Neural cell (in vitro differentiated cells): ENCODE measurements at regions not wholly inside any gene's neighbourhood (a gene's known extent, or its start where the extent isn't known, plus 50 kb on each side); places are given as distances from the start of the nearest gene placed in this dataset.

Experiments used
- H2AFZ ChIP-seq: fragments of 200-600, 300-800 bp; sonication (generic), shearing (Covaris generic); 2 replicates; pipeline ENCODE4 v1.6.0; 2014; ENCODE audit warnings: low read depth, mild to moderate bottlenecking, antibody characterized with exemption, low read length, moderate library complexity
- H3F3A ChIP-seq: fragments of 200-600 bp; shearing (Covaris generic); 2 replicates; pipeline ENCODE4 v1.6.1; 2016; ENCODE audit warnings: mild to moderate bottlenecking, moderate library complexity, mixed read lengths, antibody characterized with exemption, low read length; ENCODE audit not compliant: insufficient read depth, poor library complexity, severe bottlenecking
- H3K27ac ChIP-seq: fragments of 200-600, 300-800 bp; sonication (generic), shearing (Covaris generic); 2 replicates; pipeline ENCODE4 v1.5.1; 2014; ENCODE audit warnings: mild to moderate bottlenecking, low read length, moderate library complexity
- H3K27me3 ChIP-seq: fragments of 300-800, 200-600 bp; sonication (generic), shearing (Covaris generic); 2 replicates; pipeline ENCODE4 v1.6.0; 2014; ENCODE audit warnings: mild to moderate bottlenecking, low read depth, low read length, moderate library complexity; ENCODE audit not compliant: insufficient read depth
- H3K36me3 ChIP-seq: fragments of 300-800, 200-600 bp; sonication (generic), shearing (Covaris generic); 2 replicates; pipeline ENCODE4 v1.5.1; 2014; ENCODE audit warnings: mild to moderate bottlenecking, antibody characterized with exemption, low read length, moderate library complexity; ENCODE audit not compliant: insufficient read depth
- H3K4me2 ChIP-seq: fragments of 300-800, 200-600 bp; sonication (generic), shearing (Covaris generic); 2 replicates; pipeline ENCODE4 v1.6.0; 2014; ENCODE audit warnings: mild to moderate bottlenecking, low read length
- H3K4me3 ChIP-seq: fragments of 300-800, 200-600 bp; sonication (generic), shearing (Covaris generic); 2 replicates; pipeline ENCODE4 v1.5.1; 2014; ENCODE audit warnings: mild to moderate bottlenecking, low read length, moderate library complexity
- H3K79me2 ChIP-seq: fragments of 200-600 bp; shearing (Covaris generic); replicated peaks from 2 replicates; pipeline ENCODE4 v1.6.0; 2014; ENCODE audit warnings: mild to moderate bottlenecking, low read length, moderate library complexity; ENCODE audit not compliant: insufficient read depth
- H3K9ac ChIP-seq: fragments of 300-800, 200-600 bp; sonication (generic), shearing (Covaris generic); 2 replicates; pipeline ENCODE4 v1.6.1; 2016; ENCODE audit warnings: mild to moderate bottlenecking, low read length, mixed read lengths
- H3K9me2 ChIP-seq: fragments of 200-600 bp; shearing (Covaris generic); 2 replicates; pipeline ENCODE4 v1.6.1; 2016; ENCODE audit warnings: mild to moderate bottlenecking, low read length, mixed read lengths; ENCODE audit not compliant: insufficient read depth
- H3K9me3 ChIP-seq: fragments of 200-600, 300-800 bp; sonication (generic), shearing (Covaris generic); 2 replicates; pipeline ENCODE4 v1.6.1; 2016; ENCODE audit warnings: mild to moderate bottlenecking, mixed run types, low read length, moderate library complexity, mixed read lengths
- H4K20me1 ChIP-seq: fragments of 200-600 bp; shearing (Covaris generic); 2 replicates; pipeline ENCODE4 v1.6.1; 2016; ENCODE audit warnings: mild to moderate bottlenecking, mixed run types; ENCODE audit not compliant: insufficient read depth
- EP300 ChIP-seq: fragments of 450-650 bp; conservative IDR thresholded peaks from 2 replicates; pipeline ENCODE4 v1.6.1; 2014; ENCODE audit warnings: antibody characterized with exemption, mild to moderate bottlenecking, moderate library complexity; ENCODE audit not compliant: poor library complexity, severe bottlenecking
- EZH2 ChIP-seq: fragments of 200-600, 300-800 bp; shearing (Covaris generic), sonication (generic); IDR thresholded peaks from 2 replicates; pipeline ENCODE4 v1.6.1; 2014; ENCODE audit warnings: antibody characterized with exemption, low read length, borderline replicate concordance, mild to moderate bottlenecking; ENCODE audit not compliant: insufficient read depth, poor library complexity, severe bottlenecking
- MXI1 ChIP-seq: fragments of 450-650 bp; conservative IDR thresholded peaks from 2 replicates; pipeline ENCODE4 v1.6.1; 2014; ENCODE audit warnings: antibody characterized with exemption, mild to moderate bottlenecking; ENCODE audit not compliant: poor library complexity, severe bottlenecking
- POLR2AphosphoS5 ChIP-seq: IDR thresholded peaks from 2 replicates; pipeline ENCODE4 v1.6.1; 2012
- RAD21 ChIP-seq: fragments of 450-650 bp; conservative IDR thresholded peaks from 2 replicates; pipeline ENCODE4 v1.6.1; 2014; ENCODE audit warnings: antibody characterized with exemption, mild to moderate bottlenecking, moderate library complexity
- SMC3 ChIP-seq: fragments of 450-650 bp; conservative IDR thresholded peaks from 2 replicates; pipeline ENCODE4 v1.6.1; 2014; ENCODE audit warnings: antibody characterized with exemption, mild to moderate bottlenecking, moderate library complexity; ENCODE audit not compliant: poor library complexity
- TAF1 ChIP-seq: IDR thresholded peaks from 2 replicates; pipeline ENCODE4 v1.6.1; 2012; ENCODE audit warnings: low read depth
- TF ChIP-seq, protein P1 (sequence below): IDR thresholded peaks from 2 replicates; pipeline ENCODE4 v1.6.1; 2012; ENCODE audit warnings: borderline replicate concordance
- TF ChIP-seq, protein P2 (sequence below): fragments of 450-650 bp; IDR thresholded peaks from 2 replicates; pipeline ENCODE4 v1.5.1; 2014; ENCODE audit warnings: antibody characterized with exemption, mild to moderate bottlenecking, moderate library complexity; ENCODE audit not compliant: poor library complexity, severe bottlenecking

DNA sequence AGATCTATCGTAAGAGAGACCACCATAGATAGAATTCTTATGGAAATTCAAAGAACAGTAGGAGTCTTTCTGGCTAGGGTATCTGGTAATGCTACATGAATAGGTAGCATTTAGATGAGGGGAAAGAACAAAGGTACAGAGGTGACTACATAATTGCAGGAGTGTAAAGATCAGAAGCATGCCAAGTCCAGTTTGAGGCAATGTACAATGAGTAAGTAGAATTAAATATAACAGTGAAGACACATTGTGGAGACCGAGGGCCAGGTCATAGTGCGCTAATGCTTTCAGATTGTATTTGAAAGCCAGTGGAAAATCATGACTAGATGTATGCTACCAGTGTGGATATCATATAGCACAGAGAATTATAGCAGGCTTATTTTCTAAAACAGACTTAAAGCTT is 1611.6 kb upstream of the LRRTM3 start:
- no peak overlapping the region for H3K9ac ChIP-seq
- no peak overlapping the region for H3K27ac ChIP-seq
- no peaks in the 10 kb centered on the region for H3K9me3 ChIP-seq
- no peaks in the 10 kb centered on the region for H3F3A ChIP-seq
- no peaks in the 10 kb centered on the region for H3K9me2 ChIP-seq
- no peaks in the 10 kb centered on the region for H3K27me3 ChIP-seq
- no peaks in the 10 kb centered on the region for H3K79me2 ChIP-seq
- TF ChIP-seq, protein P1, sequence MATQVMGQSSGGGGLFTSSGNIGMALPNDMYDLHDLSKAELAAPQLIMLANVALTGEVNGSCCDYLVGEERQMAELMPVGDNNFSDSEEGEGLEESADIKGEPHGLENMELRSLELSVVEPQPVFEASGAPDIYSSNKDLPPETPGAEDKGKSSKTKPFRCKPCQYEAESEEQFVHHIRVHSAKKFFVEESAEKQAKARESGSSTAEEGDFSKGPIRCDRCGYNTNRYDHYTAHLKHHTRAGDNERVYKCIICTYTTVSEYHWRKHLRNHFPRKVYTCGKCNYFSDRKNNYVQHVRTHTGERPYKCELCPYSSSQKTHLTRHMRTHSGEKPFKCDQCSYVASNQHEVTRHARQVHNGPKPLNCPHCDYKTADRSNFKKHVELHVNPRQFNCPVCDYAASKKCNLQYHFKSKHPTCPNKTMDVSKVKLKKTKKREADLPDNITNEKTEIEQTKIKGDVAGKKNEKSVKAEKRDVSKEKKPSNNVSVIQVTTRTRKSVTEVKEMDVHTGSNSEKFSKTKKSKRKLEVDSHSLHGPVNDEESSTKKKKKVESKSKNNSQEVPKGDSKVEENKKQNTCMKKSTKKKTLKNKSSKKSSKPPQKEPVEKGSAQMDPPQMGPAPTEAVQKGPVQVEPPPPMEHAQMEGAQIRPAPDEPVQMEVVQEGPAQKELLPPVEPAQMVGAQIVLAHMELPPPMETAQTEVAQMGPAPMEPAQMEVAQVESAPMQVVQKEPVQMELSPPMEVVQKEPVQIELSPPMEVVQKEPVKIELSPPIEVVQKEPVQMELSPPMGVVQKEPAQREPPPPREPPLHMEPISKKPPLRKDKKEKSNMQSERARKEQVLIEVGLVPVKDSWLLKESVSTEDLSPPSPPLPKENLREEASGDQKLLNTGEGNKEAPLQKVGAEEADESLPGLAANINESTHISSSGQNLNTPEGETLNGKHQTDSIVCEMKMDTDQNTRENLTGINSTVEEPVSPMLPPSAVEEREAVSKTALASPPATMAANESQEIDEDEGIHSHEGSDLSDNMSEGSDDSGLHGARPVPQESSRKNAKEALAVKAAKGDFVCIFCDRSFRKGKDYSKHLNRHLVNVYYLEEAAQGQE, result no peak
- TF ChIP-seq MXI1 (no peak), EZH2 (no peak), POLR2AphosphoS5 (no peak), EP300 (no peak), SMC3 (no peak), RAD21 (no peak), TAF1 (no peak)
- TF ChIP-seq, protein P2, sequence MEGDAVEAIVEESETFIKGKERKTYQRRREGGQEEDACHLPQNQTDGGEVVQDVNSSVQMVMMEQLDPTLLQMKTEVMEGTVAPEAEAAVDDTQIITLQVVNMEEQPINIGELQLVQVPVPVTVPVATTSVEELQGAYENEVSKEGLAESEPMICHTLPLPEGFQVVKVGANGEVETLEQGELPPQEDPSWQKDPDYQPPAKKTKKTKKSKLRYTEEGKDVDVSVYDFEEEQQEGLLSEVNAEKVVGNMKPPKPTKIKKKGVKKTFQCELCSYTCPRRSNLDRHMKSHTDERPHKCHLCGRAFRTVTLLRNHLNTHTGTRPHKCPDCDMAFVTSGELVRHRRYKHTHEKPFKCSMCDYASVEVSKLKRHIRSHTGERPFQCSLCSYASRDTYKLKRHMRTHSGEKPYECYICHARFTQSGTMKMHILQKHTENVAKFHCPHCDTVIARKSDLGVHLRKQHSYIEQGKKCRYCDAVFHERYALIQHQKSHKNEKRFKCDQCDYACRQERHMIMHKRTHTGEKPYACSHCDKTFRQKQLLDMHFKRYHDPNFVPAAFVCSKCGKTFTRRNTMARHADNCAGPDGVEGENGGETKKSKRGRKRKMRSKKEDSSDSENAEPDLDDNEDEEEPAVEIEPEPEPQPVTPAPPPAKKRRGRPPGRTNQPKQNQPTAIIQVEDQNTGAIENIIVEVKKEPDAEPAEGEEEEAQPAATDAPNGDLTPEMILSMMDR, result no peak
- no peaks in the 10 kb centered on the region for H3K36me3 ChIP-seq
- no peak overlapping the region for H2AFZ ChIP-seq
- H4K20me1 ChIP-seq, result no peaks in the 10 kb centered on the region
- H3K4me3 ChIP-seq, result no peak overlapping the region
- no peak overlapping the region for H3K4me2 ChIP-seq

DNA sequence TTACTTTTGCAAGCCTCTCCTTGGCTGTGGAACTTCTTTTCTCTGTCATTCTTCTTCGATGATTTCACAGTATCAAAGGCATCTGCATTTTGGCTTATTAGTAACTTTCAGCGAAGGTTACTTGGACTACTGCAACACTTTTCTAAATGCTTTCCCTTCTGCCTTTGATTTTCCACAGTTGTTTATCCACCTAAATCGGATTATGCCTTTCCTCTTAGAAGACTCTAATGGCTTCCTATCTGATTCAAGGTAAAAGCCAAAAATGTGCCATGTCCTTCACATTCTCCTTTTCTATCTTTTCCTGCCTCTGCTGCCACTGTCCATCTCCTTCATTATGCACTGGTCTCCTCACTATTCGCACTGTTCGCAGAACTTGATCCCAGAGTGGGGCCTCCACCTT is 1606.3 kb upstream of the LRRTM3 start:
- Histone ChIP-seq H3K36me3 (no peaks in the 10 kb centered on the region), H4K20me1 (no peaks in the 10 kb centered on the region), H3K27ac (no peak overlapping the region), H3K27me3 (no peaks in the 10 kb centered on the region), H3F3A (no peaks in the 10 kb centered on the region), H2AFZ (no peak overlapping the region), H3K4me2 (no peak overlapping the region), H3K9ac (no peak overlapping the region), H3K9me2 (no peaks in the 10 kb centered on the region), H3K4me3 (no peak overlapping the region), H3K79me2 (no peaks in the 10 kb centered on the region), H3K9me3 (no peaks in the 10 kb centered on the region)
- TF ChIP-seq EZH2, result no peak
- TF ChIP-seq, protein P1, result no peak
